Lung (tissue), 11 donors: ENCODE measurements at regions not wholly inside any gene's neighbourhood (a gene's known extent, or its start where the extent isn't known, plus 50 kb on each side); places are given as distances from the start of the nearest gene placed in this dataset.

ENCODE experiments used
- ATAC-seq: fragments of 200-7000 bp; cut with Tn5 transposase; one replicate; pipeline ENCODE4 v1.9.1; 2020; ENCODE audit warnings: moderate number of reproducible peaks; ENCODE audit not compliant: insufficient read depth, low FRiP score
- DNase-seq, 3 donors: peaks; one replicate each; pipeline ENCODE4 v3.0.0-alpha.2; 2013 to 2017
- H3K27ac ChIP-seq, 2 donors: one replicate each; pipeline ENCODE4 v1.5.1; 2013; ENCODE audit warnings: mild to moderate bottlenecking in 2 of 2, moderate library complexity in 2 of 2, control low read depth in 1 of 2, inconsistent platforms in 1 of 2, low read depth in 1 of 2, low read length in 1 of 2
- H3K27me3 ChIP-seq, 3 donors: one replicate each; pipeline ENCODE4 v1.5.1; 2013; ENCODE audit warnings: low read length in 2 of 3; ENCODE audit not compliant: control insufficient read depth in 3 of 3, insufficient read depth in 3 of 3
- H3K36me3 ChIP-seq, 4 donors: one replicate each; pipeline ENCODE4 v1.5.1; 2013; ENCODE audit warnings: low read length in 4 of 4, mild to moderate bottlenecking in 1 of 4, moderate library complexity in 1 of 4; ENCODE audit not compliant: control insufficient read depth in 4 of 4, insufficient read depth in 4 of 4
- H3K4me1 ChIP-seq, 5 donors: one replicate each; pipeline ENCODE4 v1.5.1; 2013; ENCODE audit warnings: low read length in 5 of 5, mild to moderate bottlenecking in 2 of 5, moderate library complexity in 1 of 5; ENCODE audit not compliant: control insufficient read depth in 5 of 5, insufficient read depth in 5 of 5
- H3K4me3 ChIP-seq: one replicate; pipeline ENCODE4 v1.5.1; 2013; ENCODE audit warnings: mild to moderate bottlenecking, control low read depth, moderate library complexity
- H3K9ac ChIP-seq, 2 donors: one replicate each; pipeline ENCODE4 v1.5.1; 2013; ENCODE audit warnings: low read length in 2 of 2, control low read depth in 1 of 2; ENCODE audit not compliant: insufficient read depth in 1 of 2
- H3K9me3 ChIP-seq, 4 donors: one replicate each; pipeline ENCODE4 v1.5.1; 2013; ENCODE audit warnings: low read length in 3 of 4, mild to moderate bottlenecking in 1 of 4, moderate library complexity in 1 of 4; ENCODE audit not compliant: control insufficient read depth in 4 of 4, insufficient read depth in 3 of 4
- WGBS, 2 donors: extraction: QIAGEN DNeasy Blood & Tissue Kit; methylation state at CpG; one replicate each; pipeline ENCODE4 v1.1.7; 2013; 5-methylcytosine and 5-hydroxymethylcytosine counted together
- TF ChIP-seq, protein P1 (sequence below): IDR thresholded peaks from 2 replicates; pipeline ENCODE4 v1.5.1; 2012; ENCODE audit warnings: mild to moderate bottlenecking; ENCODE audit errors: control extremely low read depth, extremely low read depth
- donor health status: control.
- donor health status: control.
- donor health status: Bipolar disorder and iron deficiency.
- donor health status: healthy.
- donor health status: DM: yes; HTN: yes; CAD: no.

GRCh38 chr19:30824809-30825208 lies 452.6 kb downstream of the ZNF536 start:
- Histone ChIP-seq H3K4me1 (no peaks in the 10 kb centered on the region), H3K27ac (no peak overlapping the region), H3K9ac (no peak overlapping the region), H3K27me3 (no peaks in the 10 kb centered on the region), H3K4me3 (no peak overlapping the region), H3K9me3 (peaks cover 0 to 2% (median 0%) of the 10 kb centered on the region in 4 donors), H3K36me3 (no peaks in the 10 kb centered on the region)
- ATAC-seq (no peak), DNase-seq (no peak)
- 90 to 98% methylated on average over 2 of the region's 2 CpGs for WGBS, 2 donors
- TF ChIP-seq, protein P1, sequence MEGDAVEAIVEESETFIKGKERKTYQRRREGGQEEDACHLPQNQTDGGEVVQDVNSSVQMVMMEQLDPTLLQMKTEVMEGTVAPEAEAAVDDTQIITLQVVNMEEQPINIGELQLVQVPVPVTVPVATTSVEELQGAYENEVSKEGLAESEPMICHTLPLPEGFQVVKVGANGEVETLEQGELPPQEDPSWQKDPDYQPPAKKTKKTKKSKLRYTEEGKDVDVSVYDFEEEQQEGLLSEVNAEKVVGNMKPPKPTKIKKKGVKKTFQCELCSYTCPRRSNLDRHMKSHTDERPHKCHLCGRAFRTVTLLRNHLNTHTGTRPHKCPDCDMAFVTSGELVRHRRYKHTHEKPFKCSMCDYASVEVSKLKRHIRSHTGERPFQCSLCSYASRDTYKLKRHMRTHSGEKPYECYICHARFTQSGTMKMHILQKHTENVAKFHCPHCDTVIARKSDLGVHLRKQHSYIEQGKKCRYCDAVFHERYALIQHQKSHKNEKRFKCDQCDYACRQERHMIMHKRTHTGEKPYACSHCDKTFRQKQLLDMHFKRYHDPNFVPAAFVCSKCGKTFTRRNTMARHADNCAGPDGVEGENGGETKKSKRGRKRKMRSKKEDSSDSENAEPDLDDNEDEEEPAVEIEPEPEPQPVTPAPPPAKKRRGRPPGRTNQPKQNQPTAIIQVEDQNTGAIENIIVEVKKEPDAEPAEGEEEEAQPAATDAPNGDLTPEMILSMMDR, result no peak

GRCh38 chr19:30817965-30818567 lies 445.9 kb downstream of the ZNF536 start:
- peaks cover 0 to 4% (median 0%) of the 10 kb centered on the region in 4 donors for H3K9me3 ChIP-seq
- no peaks in the 10 kb centered on the region for H3K4me1 ChIP-seq
- H3K27ac ChIP-seq, result no peak overlapping the region
- H3K9ac ChIP-seq, result no peak overlapping the region
- H3K36me3 ChIP-seq, result no peaks in the 10 kb centered on the region
- H3K4me3 ChIP-seq, result no peak overlapping the region
- ATAC-seq (no peak), DNase-seq (no peak)
- peaks cover 0 to 4% (median 0%) of the 10 kb centered on the region in 3 donors for H3K27me3 ChIP-seq
- TF ChIP-seq, protein P1, result no peak
- WGBS, 2 donors, result 90 to 94% methylated on average over 3 of the region's 3 CpGs

GRCh38 chr19:30817197-30817596 lies 445.0 kb downstream of the ZNF536 start:
- TF ChIP-seq, protein P1, result no peak
- Histone ChIP-seq H3K4me3 (no peak overlapping the region), H3K9ac (no peak overlapping the region), H3K36me3 (no peaks in the 10 kb centered on the region), H3K4me1 (no peaks in the 10 kb centered on the region), H3K27ac (no peak overlapping the region), H3K27me3 (peaks cover 0 to 4% (median 0%) of the 10 kb centered on the region in 3 donors), H3K9me3 (peaks cover 0 to 4% (median 0%) of the 10 kb centered on the region in 4 donors)
- 89 to 91% methylated on average over 12 of the region's 12 CpGs for WGBS, 2 donors
- ATAC-seq (no peak), DNase-seq (no peak)
